ENCODE measurements at regions not wholly inside any gene's neighbourhood (a gene's known extent, or its start where the extent isn't known, plus 50 kb on each side); places are given as distances from the start of the nearest gene placed in this dataset.

- Histone ChIP-seq H3K4me1 (no peaks in the 10 kb centered on the region), H3K27me3 (no peaks in the 10 kb centered on the region), H3K27ac (no peak overlapping the region), H3K9me3 (no peaks in the 10 kb centered on the region), H3K36me3 (no peaks in the 10 kb centered on the region), H3K4me3 (no peak overlapping the region)
- intact Hi-C loops (cut with DNase I; ENCODE audit: low total_unique reads) = no loop called here
- DNase-seq = no peak
- TF ChIP-seq CTCF (IDR thresholded peaks at IDR 0.05) (no peak), POLR2A (IDR thresholded peaks at IDR 0.05) (no peak)
Measured at GRCh38 chr1:203422656-203423055, 53.0 kb upstream of the PRELP start.

- Histone ChIP-seq H3K9me3 (no peaks in the 10 kb centered on the region), H3K27me3 (no peaks in the 10 kb centered on the region), H3K36me3 (no peaks in the 10 kb centered on the region), H3K4me1 (no peaks in the 10 kb centered on the region), H3K27ac (peak overlapping the region; percentile 36 to 51), H3K4me3 (no peak overlapping the region)
- intact Hi-C loops (cut with DNase I; ENCODE audit: low total_unique reads) = no loop called here
- no peak for DNase-seq
- TF ChIP-seq CTCF (IDR thresholded peaks at IDR 0.05) = no peak
- TF ChIP-seq POLR2A (IDR thresholded peaks at IDR 0.05) = no peak
Measured at GRCh38 chr1:203424285-203424684, 51.3 kb upstream of the PRELP start.

GRCh38 chr1:203424861-203425662 is 50.5 kb upstream of the PRELP start:
- H3K36me3 ChIP-seq = no peaks in the 10 kb centered on the region
- peak overlapping the region; percentile 36 to 51 for H3K27ac ChIP-seq
- DNase-seq = no peak
- intact Hi-C loops (cut with DNase I; ENCODE audit: low total_unique reads) = no loop called here
- no peaks in the 10 kb centered on the region for H3K27me3 ChIP-seq
- H3K9me3 ChIP-seq = no peaks in the 10 kb centered on the region
- no peak overlapping the region for H3K4me3 ChIP-seq
- no peaks in the 10 kb centered on the region for H3K4me1 ChIP-seq
- TF ChIP-seq CTCF (IDR thresholded peaks at IDR 0.05) (no peak), POLR2A (IDR thresholded peaks at IDR 0.05) (no peak)

GRCh38 chr1:203425663-203425975 is 50.0 kb upstream of the PRELP start:
- H3K9me3 ChIP-seq = no peaks in the 10 kb centered on the region
- H3K36me3 ChIP-seq = no peaks in the 10 kb centered on the region
- no peak for DNase-seq
- H3K27me3 ChIP-seq = no peaks in the 10 kb centered on the region
- intact Hi-C loops (cut with DNase I; ENCODE audit: low total_unique reads) = no loop called here
- H3K27ac ChIP-seq = peak overlapping the region; percentile 36 to 51
- TF ChIP-seq CTCF (IDR thresholded peaks at IDR 0.05) (no peak), POLR2A (IDR thresholded peaks at IDR 0.05) (no peak)
- H3K4me3 ChIP-seq = no peak overlapping the region
- no peaks in the 10 kb centered on the region for H3K4me1 ChIP-seq

All from uterus (tissue), 3 donors.